Hepatocyte (in vitro differentiated cells): ENCODE measurements at regions not wholly inside any gene's neighbourhood (a gene's known extent, or its start where the extent isn't known, plus 50 kb on each side); places are given as distances from the start of the nearest gene placed in this dataset.
A peak's percentile ranks its signal among the peaks of the same experiment; 100 is the strongest.

Source experiments
- DNase-seq: peaks from one replicate; pipeline ENCODE4 v3.0.0-alpha.2; 2016; ENCODE audit warnings: low spot score
- H2AFZ ChIP-seq: fragments of 200-600 bp; sonication (generic); 2 replicates; pipeline ENCODE4 v1.6.0; 2016; ENCODE audit warnings: antibody characterized with exemption, mild to moderate bottlenecking
- H3K27ac ChIP-seq: fragments of 200-600 bp; sonication (generic); 2 replicates; pipeline ENCODE4 v1.5.1; 2016; ENCODE audit warnings: mild to moderate bottlenecking
- H3K27me3 ChIP-seq: fragments of 200-600 bp; sonication (generic); 2 replicates; pipeline ENCODE4 v1.6.1; 2016
- H3K36me3 ChIP-seq: fragments of 200-600 bp; sonication (generic); replicated peaks from 2 replicates; pipeline ENCODE4 v1.5.1; 2016; ENCODE audit warnings: low read depth; ENCODE audit not compliant: insufficient read depth
- H3K4me1 ChIP-seq: fragments of 200-600 bp; sonication (generic); 2 replicates; pipeline ENCODE4 v1.5.1; 2016; ENCODE audit warnings: mild to moderate bottlenecking, moderate library complexity; ENCODE audit not compliant: insufficient read depth
- H3K4me2 ChIP-seq: fragments of 200-600 bp; sonication (generic); 2 replicates; pipeline ENCODE4 v1.6.0; 2016
- H3K4me3 ChIP-seq: fragments of 200-600 bp; sonication (generic); 2 replicates; pipeline ENCODE4 v1.5.1; 2016; ENCODE audit warnings: mild to moderate bottlenecking
- H3K79me2 ChIP-seq: fragments of 200-600 bp; sonication (generic); 2 replicates; pipeline ENCODE4 v1.6.0; 2017; ENCODE audit warnings: mild to moderate bottlenecking
- H3K9me2 ChIP-seq: fragments of 200-600 bp; sonication (generic); replicated peaks from 2 replicates; pipeline ENCODE4 v1.6.0; 2017; ENCODE audit warnings: mild to moderate bottlenecking; ENCODE audit not compliant: insufficient read depth
- H3K9me3 ChIP-seq: fragments of 200-600 bp; sonication (generic); 2 replicates; pipeline ENCODE4 v1.5.1; 2016; ENCODE audit warnings: low read depth, mild to moderate bottlenecking
- H4K20me1 ChIP-seq: fragments of 200-600 bp; sonication (generic); 2 replicates; pipeline ENCODE4 v1.6.0; 2016; ENCODE audit warnings: mild to moderate bottlenecking; ENCODE audit not compliant: insufficient read depth, poor library complexity, severe bottlenecking
- CTCF ChIP-seq: fragments of 200-600 bp; sonication (generic); IDR thresholded peaks from 2 replicates; pipeline ENCODE4 v1.5.1; 2016; ENCODE audit warnings: antibody characterized with exemption, mild to moderate bottlenecking; ENCODE audit not compliant: poor library complexity
- EZH2 ChIP-seq: fragments of 200-600 bp; sonication (generic); IDR thresholded peaks from 2 replicates; pipeline ENCODE4 v1.6.1; 2016; ENCODE audit warnings: antibody characterized with exemption, mild to moderate bottlenecking, borderline replicate concordance
- EZH2phosphoT487 ChIP-seq: fragments of 200-600 bp; sonication (generic); IDR thresholded peaks from one replicate; pipeline ENCODE4 v1.6.1; 2018; ENCODE audit warnings: antibody characterized with exemption, mild to moderate bottlenecking, low read depth, moderate library complexity; ENCODE audit not compliant: unreplicated experiment, severe bottlenecking
- WGBS: methylation state at CpG from one replicate; pipeline ENCODE4 v1.1.6; 2016; ENCODE audit warnings: low lambda C conversion rate; ENCODE audit errors: missing lambda C conversion rate; 5-methylcytosine and 5-hydroxymethylcytosine counted together

- no peak for TF ChIP-seq EZH2phosphoT487
- TF ChIP-seq EZH2, result no peak
- no peak for TF ChIP-seq CTCF
- WGBS, result 84% methylated on average over 9 of the region's 9 CpGs
- DNase-seq, result no peak
- Histone ChIP-seq H4K20me1 (no peaks in the 10 kb centered on the region), H3K4me1 (no peaks in the 10 kb centered on the region), H3K4me2 (no peak overlapping the region), H3K36me3 (no peaks in the 10 kb centered on the region), H3K27me3 (no peaks in the 10 kb centered on the region), H2AFZ (no peak overlapping the region), H3K79me2 (no peaks in the 10 kb centered on the region), H3K9me2 (no peaks in the 10 kb centered on the region), H3K27ac (no peak overlapping the region), H3K9me3 (no peaks in the 10 kb centered on the region), H3K4me3 (no peak overlapping the region)
Observed at GRCh38 chr13:109376936-109377335, 409.4 kb downstream of the IRS2 start.

DNA sequence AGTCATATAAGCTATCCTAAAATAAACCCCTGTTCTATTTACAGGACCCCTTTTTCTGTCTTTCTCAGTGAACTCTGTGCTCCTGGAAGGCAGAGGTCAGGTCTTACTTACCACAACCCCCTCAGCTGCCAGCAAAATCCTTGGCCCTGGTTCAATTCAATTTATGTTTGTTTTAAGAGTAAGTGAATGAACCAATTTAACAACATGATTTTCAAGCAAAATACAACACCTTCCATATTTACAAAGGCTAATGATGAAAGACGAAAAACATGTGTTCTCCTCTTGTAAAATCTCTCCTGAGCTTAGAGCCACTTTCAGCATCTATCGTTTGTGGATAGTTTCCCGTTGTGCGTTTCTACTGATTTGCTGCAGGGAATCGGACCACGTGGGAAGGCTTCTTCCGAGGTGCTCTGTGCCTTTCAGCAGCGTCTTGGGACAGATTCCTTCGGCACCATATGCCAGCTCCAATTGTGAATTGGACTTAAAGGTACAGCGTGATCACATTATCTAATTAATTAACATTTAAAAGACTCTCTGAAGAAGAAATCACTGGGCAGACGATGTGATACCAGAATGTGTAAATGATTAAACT, 411.7 kb downstream of the IRS2 start:
- H3K4me1 ChIP-seq, result no peaks in the 10 kb centered on the region
- TF ChIP-seq EZH2phosphoT487 (peak; percentile 37), CTCF (no peak)
- WGBS, result 57% methylated on average over 11 of the region's 11 CpGs
- H3K79me2 ChIP-seq, result no peaks in the 10 kb centered on the region
- H3K9me2 ChIP-seq, result no peaks in the 10 kb centered on the region
- no peak overlapping the region for H3K4me2 ChIP-seq
- H4K20me1 ChIP-seq, result no peaks in the 10 kb centered on the region
- DNase-seq, result no peak
- no peak overlapping the region for H3K4me3 ChIP-seq
- H2AFZ ChIP-seq, result no peak overlapping the region
- H3K27ac ChIP-seq, result no peak overlapping the region
- no peaks in the 10 kb centered on the region for H3K9me3 ChIP-seq
- H3K36me3 ChIP-seq, result no peaks in the 10 kb centered on the region
- no peaks in the 10 kb centered on the region for H3K27me3 ChIP-seq

DNA sequence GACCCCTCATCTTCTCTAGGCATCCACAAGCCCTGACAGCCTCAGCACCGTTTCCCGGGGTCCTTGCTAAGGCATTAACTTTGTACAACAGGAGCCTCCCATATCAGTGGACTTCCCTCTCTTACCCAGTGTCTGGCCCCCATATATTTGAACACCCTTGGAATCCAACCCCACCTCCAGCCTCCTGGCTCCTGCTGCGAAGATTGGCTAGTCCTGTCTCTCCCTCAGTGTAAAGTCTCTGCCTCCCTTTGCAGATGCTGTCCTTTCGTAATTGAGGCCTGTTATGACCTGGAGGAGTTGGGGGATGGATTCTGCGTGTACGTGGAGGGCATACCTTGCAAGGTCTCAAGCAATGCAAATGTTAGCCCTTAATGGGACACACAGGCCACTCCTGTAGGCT, 413.7 kb downstream of the IRS2 start:
- TF ChIP-seq EZH2, result no peak
- TF ChIP-seq EZH2phosphoT487, result no peak
- no peak for TF ChIP-seq CTCF

DNA sequence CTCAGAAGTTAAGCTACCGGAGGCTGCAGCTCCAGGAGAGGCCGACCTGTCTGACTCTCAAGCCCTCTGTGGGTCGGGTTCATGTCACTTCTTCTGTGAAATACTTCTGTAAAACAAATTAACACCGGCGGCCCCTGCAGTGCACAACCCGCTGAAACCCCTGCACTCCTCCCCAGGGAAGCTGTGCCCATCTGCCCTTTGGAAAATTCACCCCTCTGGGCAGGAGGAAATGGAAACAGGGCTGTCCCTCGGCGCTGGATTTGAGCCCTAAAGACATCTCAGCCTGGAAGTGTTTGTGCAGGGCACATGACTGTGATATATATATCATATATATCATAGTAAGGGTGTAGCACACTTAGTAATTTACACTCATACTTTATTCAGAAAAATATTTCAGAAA, 415.3 kb downstream of the IRS2 start:
- Histone ChIP-seq H3K27ac (no peak overlapping the region), H3K4me1 (no peaks in the 10 kb centered on the region), H3K9me3 (no peaks in the 10 kb centered on the region), H3K4me2 (no peak overlapping the region), H3K9me2 (no peaks in the 10 kb centered on the region), H3K27me3 (no peaks in the 10 kb centered on the region), H3K79me2 (no peaks in the 10 kb centered on the region), H4K20me1 (no peaks in the 10 kb centered on the region), H3K4me3 (no peak overlapping the region), H3K36me3 (no peaks in the 10 kb centered on the region), H2AFZ (no peak overlapping the region)
- no peak for TF ChIP-seq EZH2phosphoT487
- TF ChIP-seq CTCF, result no peak
- no peak for TF ChIP-seq EZH2
- DNase-seq, result no peak
- 86% methylated on average over 8 of the region's 8 CpGs for WGBS

More for the DNA sequence above, 413.7 kb downstream of the IRS2 start:
- Histone ChIP-seq H3K27ac (no peak overlapping the region), H3K9me3 (no peaks in the 10 kb centered on the region), H3K4me2 (no peak overlapping the region), H3K4me3 (no peak overlapping the region), H2AFZ (no peak overlapping the region), H3K27me3 (no peaks in the 10 kb centered on the region), H3K36me3 (no peaks in the 10 kb centered on the region), H3K79me2 (no peaks in the 10 kb centered on the region), H3K4me1 (no peaks in the 10 kb centered on the region), H3K9me2 (no peaks in the 10 kb centered on the region), H4K20me1 (no peaks in the 10 kb centered on the region)
- DNase-seq, result no peak
- WGBS, result 95% methylated on average over 6 of the region's 6 CpGs
